Choroid plexus epithelial cell (primary cell): ENCODE measurements at regions not wholly inside any gene's neighbourhood (a gene's known extent, or its start where the extent isn't known, plus 50 kb on each side); places are given as distances from the start of the nearest gene placed in this dataset.
A peak's percentile ranks its signal among the peaks of the same experiment; 100 is the strongest.

Experiments
- DNase-seq: peaks from one replicate; pipeline ENCODE4 v3.0.0-alpha.2; 2010; ENCODE audit warnings: low read depth
- H3K4me3 ChIP-seq: 2 replicates; pipeline ENCODE4 v1.5.1; 2011; ENCODE audit warnings: low read depth, mild to moderate bottlenecking, control low read depth, low read length, moderate library complexity
- CTCF ChIP-seq: conservative IDR thresholded peaks from 2 replicates; pipeline ENCODE4 v1.5.1; 2011; ENCODE audit warnings: low read depth, mild to moderate bottlenecking, control low read depth, inconsistent platforms, low read length, moderate library complexity

GRCh38 chr5:173480896-173481295 lies 135.6 kb downstream of the BOD1 start:
- no peak for TF ChIP-seq CTCF
- H3K4me3 ChIP-seq = no peak overlapping the region
- no peak for DNase-seq

- DNase-seq = peak; percentile 17
- H3K4me3 ChIP-seq = no peak overlapping the region
- TF ChIP-seq CTCF = no peak
These were observed 136.7 kb downstream of the BOD1 start for GRCh38 chr5:173479711-173480110.

GRCh38 chr5:173477345-173478040 lies 139.0 kb downstream of the BOD1 start:
- DNase-seq = peak; percentile 87
- H3K4me3 ChIP-seq = no peak overlapping the region
- TF ChIP-seq CTCF = peak; percentile 9

- no peak for TF ChIP-seq CTCF
- H3K4me3 ChIP-seq = no peak overlapping the region
- DNase-seq = no peak
These were observed 140.7 kb downstream of the BOD1 start for GRCh38 chr5:173475780-173476179.

- peak; percentile 76 for DNase-seq
- no peak overlapping the region for H3K4me3 ChIP-seq
- no peak for TF ChIP-seq CTCF
These were observed 141.6 kb downstream of the BOD1 start for GRCh38 chr5:173474881-173475287.

GRCh38 chr5:173473288-173473687 lies 143.2 kb downstream of the BOD1 start:
- peak; percentile 40 for DNase-seq
- no peak for TF ChIP-seq CTCF
- no peak overlapping the region for H3K4me3 ChIP-seq

- no peak for TF ChIP-seq CTCF
- no peak overlapping the region for H3K4me3 ChIP-seq
- peak; percentile 60 for DNase-seq
These were observed 143.6 kb downstream of the BOD1 start for GRCh38 chr5:173472784-173473278.
